HepG2 (cell line): ENCODE measurements at regions not wholly inside any gene's neighbourhood (a gene's known extent, or its start where the extent isn't known, plus 50 kb on each side); places are given as distances from the start of the nearest gene placed in this dataset.

Source experiments
- ATAC-seq: fragments of 200-7000 bp; cut with Tn5 transposase; 3 replicates; pipeline ENCODE4 v1.9.1; 2020; ENCODE audit warnings: mild to moderate bottlenecking, moderate library complexity
- BruUV-seq: library from RNA; stranded (reverse); fragments of 400-500 nt; replicated peaks from 2 replicates; lab custom pipeline; 2021; lab: Mats Ljungman, UMichigan
- CTCF ChIA-PET: fragments of 300-600 bp; formaldehyde crosslinking; extraction: SDS; loops from one replicate; lab custom pipeline; 2021; ENCODE audit warnings: low total read pairs, inconsistent platforms, low intra/inter-chr PET ratio; lab: Yijun Ruan, JAX
- POLR2A ChIA-PET: fragments of 350-600 bp; sonication (Branson Sonifier 250); formaldehyde crosslinking; loops from one replicate; lab custom pipeline; 2020; ENCODE audit warnings: antibody characterized with exemption, inconsistent platforms; lab: Yijun Ruan, JAX
- DNase-seq: peaks from one replicate; pipeline ENCODE4 v3.0.0-alpha.2; 2015; ENCODE audit warnings: low spot score
- FAIRE-seq: peaks from 3 replicates; lab custom pipeline; 2011; peaks lifted over from hg19 to GRCh38; lab: Jason Lieb, UNC
- H2AFZ ChIP-seq: one replicate; pipeline ENCODE4 v1.6.1; 2011; ENCODE audit warnings: low read length, inconsistent platforms
- H3K27ac ChIP-seq: fragments of 300-600 bp; 3 replicates; pipeline ENCODE4 v1.8.0; 2011; ENCODE audit warnings: mixed run types, mild to moderate bottlenecking, mixed read lengths, low read length, inconsistent platforms; ENCODE audit not compliant: insufficient read depth; ENCODE audit errors: extremely low read length
- H3K27me3 ChIP-seq, 2 experiments: fragments of 200-600 bp in 1 of 2; 2 replicates in 1 of 2; 3 replicates in 1 of 2; pipeline versions ENCODE4 v1.6.0 to v1.8.0; 2011; ENCODE audit warnings: low read length in 2 of 2, mild to moderate bottlenecking in 2 of 2, moderate library complexity in 2 of 2, inconsistent platforms in 1 of 2; ENCODE audit not compliant: insufficient read depth in 2 of 2, control insufficient read depth in 1 of 2
- H3K36me3 ChIP-seq, 2 experiments: fragments of 200-600 bp in 1 of 2; replicated peaks in 1 of 2; 2 replicates in 1 of 2; 3 replicates in 1 of 2; pipeline versions ENCODE4 v1.5.1 to v1.8.0; 2011; ENCODE audit warnings: low read length in 2 of 2, inconsistent platforms in 1 of 2; ENCODE audit not compliant: insufficient read depth in 2 of 2, control insufficient read depth in 1 of 2
- H3K4me1 ChIP-seq: 2 replicates; pipeline ENCODE4 v1.5.1; 2012; ENCODE audit warnings: low read length, inconsistent platforms; ENCODE audit not compliant: insufficient read depth
- H3K4me2 ChIP-seq: 2 replicates; pipeline ENCODE4 v1.6.0; 2011; ENCODE audit warnings: low read depth, low read length, inconsistent platforms
- H3K4me3 ChIP-seq, 3 experiments: fragments of 200-600 bp in 1 of 3; sonication (generic), shearing (Covaris generic) in 1 of 3; replicated peaks in 1 of 3; 2 replicates each; pipeline ENCODE4 v1.5.1; 2011 to 2016; ENCODE audit warnings: low read length in 3 of 3, inconsistent platforms in 2 of 3, low read depth in 2 of 3, mild to moderate bottlenecking in 2 of 3, control low read depth in 1 of 3, mixed read lengths in 1 of 3; ENCODE audit not compliant: insufficient read depth in 1 of 3
- H3K79me2 ChIP-seq: one replicate; pipeline ENCODE4 v1.6.1; 2011; ENCODE audit warnings: low read length, inconsistent platforms; ENCODE audit not compliant: insufficient read depth
- H3K9ac ChIP-seq: 2 replicates; pipeline ENCODE4 v1.6.0; 2011; ENCODE audit warnings: mild to moderate bottlenecking, low read depth, low read length, inconsistent platforms; ENCODE audit not compliant: insufficient read depth
- H3K9me3 ChIP-seq: 2 replicates; pipeline ENCODE4 v1.5.1; 2012; ENCODE audit warnings: mild to moderate bottlenecking, low read length
- H4K20me1 ChIP-seq: 2 replicates; pipeline ENCODE4 v1.6.0; 2011; ENCODE audit warnings: inconsistent platforms, mild to moderate bottlenecking, low read length, moderate library complexity; ENCODE audit not compliant: insufficient read depth
- AGO2 ChIP-seq: fragments of 200-400 bp; formaldehyde crosslinking; optimal IDR thresholded peaks from 2 replicates; pipeline ENCODE3; 2017; ENCODE audit warnings: mild to moderate bottlenecking, low read depth, low read length, moderate library complexity
- FOSL1 ChIP-seq: sonication (generic); formaldehyde crosslinking; IDR thresholded peaks from 2 replicates; pipeline ENCODE4 v1.9.0; 2021; ENCODE audit warnings: missing genetic modification reagents, borderline replicate concordance
- POLR2G ChIP-seq: fragments of 200-400 bp; formaldehyde crosslinking; IDR thresholded peaks from 2 replicates; pipeline ENCODE4 v1.6.1; 2018; ENCODE audit warnings: mild to moderate bottlenecking, low read depth, low read length, moderate library complexity
- PRMT3 ChIP-seq: sonication (generic); formaldehyde crosslinking; IDR thresholded peaks from 2 replicates; pipeline ENCODE4 v1.8.1; 2022; ENCODE audit warnings: low read depth, mild to moderate bottlenecking, moderate library complexity, missing genetic modification reagents, borderline replicate concordance
- RFXANK ChIP-seq: IDR thresholded peaks from 2 replicates; pipeline ENCODE4 v1.6.1; 2016
- SIX4 ChIP-seq: sonication (generic); formaldehyde crosslinking; IDR thresholded peaks from 2 replicates; pipeline ENCODE4 v1.4.0; 2020; ENCODE audit warnings: missing genetic modification reagents
- ZBTB7A ChIP-seq: sonication (generic); formaldehyde crosslinking; IDR thresholded peaks from 2 replicates; pipeline ENCODE4 v1.8.0; 2022; ENCODE audit warnings: mild to moderate bottlenecking, missing genetic modification reagents
- ZEB1 ChIP-seq: IDR thresholded peaks from 2 replicates; pipeline ENCODE4 v1.6.1; 2012; ENCODE audit warnings: mild to moderate bottlenecking, low read depth, inconsistent platforms; ENCODE audit not compliant: insufficient replicate concordance
- ZNF224 ChIP-seq: sonication (generic); formaldehyde crosslinking; IDR thresholded peaks from 2 replicates; pipeline ENCODE4 v1.5.0; 2020; ENCODE audit warnings: mild to moderate bottlenecking, missing genetic modification reagents
- ZNF33A ChIP-seq: sonication (generic); formaldehyde crosslinking; IDR thresholded peaks from 2 replicates; pipeline ENCODE4 v1.5.1; 2020; ENCODE audit warnings: missing genetic modification reagents, mild to moderate bottlenecking, moderate library complexity, borderline replicate concordance
- ZNF383 ChIP-seq: sonication (generic); formaldehyde crosslinking; IDR thresholded peaks from 2 replicates; pipeline ENCODE4 v1.4.0; 2020; ENCODE audit warnings: missing genetic modification reagents, mild to moderate bottlenecking, borderline replicate concordance
- ZNF549 ChIP-seq: sonication (generic); formaldehyde crosslinking; IDR thresholded peaks from 2 replicates; pipeline ENCODE4 v1.5.0; 2020; ENCODE audit warnings: missing genetic modification reagents
- ZNF569 ChIP-seq: sonication (generic); formaldehyde crosslinking; IDR thresholded peaks from 2 replicates; pipeline ENCODE4 v1.5.0; 2020; ENCODE audit warnings: mild to moderate bottlenecking, missing genetic modification reagents, moderate library complexity, borderline replicate concordance
- WGBS: methylation state at CpG from one replicate; pipeline ENCODE4 v1.1.6; 2017; ENCODE audit warnings: low lambda C conversion rate; 5-methylcytosine and 5-hydroxymethylcytosine counted together
- in situ Hi-C: cut with HindIII; loops from 2 replicates; pipeline ENCODE4 v1.10.0; 2017; ENCODE audit warnings: low pct_unique_long_range_greater_than_20kb; ENCODE audit not compliant: extremely low pct_ligation_motif_present
- intact Hi-C: fragments of 100-400 bp; cut with micrococcal nuclease; formaldehyde crosslinking; loops from one replicate; pipeline ENCODE4 v1.10.0; 2022; ENCODE audit not compliant: unreplicated experiment
- TF ChIP-seq, protein P1 (sequence below): IDR thresholded peaks from 2 replicates; pipeline ENCODE4 v1.6.1; 2016; ENCODE audit warnings: missing genetic modification reagents, missing compliant biosample characterization

DNA sequence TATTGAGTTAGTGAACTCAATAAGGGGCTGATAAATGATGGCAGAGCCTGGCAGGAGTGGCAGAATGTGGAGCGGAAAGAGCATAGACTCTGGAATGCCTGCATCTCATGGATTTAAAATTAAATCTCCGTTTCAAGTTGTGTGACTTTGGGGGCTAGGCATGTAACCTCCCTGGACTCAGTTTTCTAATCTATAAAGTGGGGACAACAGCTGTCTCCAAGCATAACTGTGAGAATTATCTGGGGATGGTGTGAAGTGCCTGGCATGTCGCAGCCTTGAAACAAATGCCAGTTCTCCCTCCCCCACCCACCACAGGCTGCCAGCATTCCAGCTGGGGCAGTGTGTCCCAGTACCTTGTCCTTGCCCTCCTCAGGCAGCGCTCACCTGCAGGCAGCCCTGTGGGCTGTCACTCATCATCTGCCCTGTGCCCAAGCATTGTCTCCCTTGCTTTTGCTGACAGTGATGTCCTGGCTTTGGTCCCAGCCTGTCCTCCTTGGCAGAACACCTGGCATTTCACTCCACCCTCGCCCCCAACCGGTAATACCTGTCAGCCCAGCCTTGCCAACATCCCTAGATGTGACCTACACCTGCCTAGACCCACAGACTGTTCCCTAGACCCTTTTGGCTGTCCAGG, 129.6 kb downstream of the MRM1 start:
- Histone ChIP-seq H3K9ac (no peak overlapping the region), H3K27me3 (peaks cover 9 to 62% of the 10 kb centered on the region in 2 experiments), H2AFZ (no peak overlapping the region), H4K20me1 (0 out of 2 replicates have a peak, but pooled peaks cover under 1% of the 10 kb centered on the region), H3K9me3 (no peaks in the 10 kb centered on the region), H3K4me2 (no peak overlapping the region), H3K36me3 (no peaks in the 10 kb centered on the region), H3K4me1 (no peaks in the 10 kb centered on the region), H3K4me3 (no peak overlapping the region), H3K79me2 (no peaks in the 10 kb centered on the region), H3K27ac (no peak overlapping the region)
- intact Hi-C loops (no loop called here), in situ Hi-C loops (no loop called here)
- ChIA-PET POLR2A (no interaction called here), CTCF (no interaction called here)
- ATAC-seq (no peak), FAIRE-seq (no peak), DNase-seq (no peak)
- 19% methylated on average over 6 of the region's 6 CpGs for WGBS
- TF ChIP-seq ZNF569 (CRISPR knock-in tag): no peak
- no peak for TF ChIP-seq ZNF383
- TF ChIP-seq RFXANK (CRISPR knock-in tag): no peak
- no peak for TF ChIP-seq ZEB1
- TF ChIP-seq POLR2G: no peak
- TF ChIP-seq, protein P1, sequence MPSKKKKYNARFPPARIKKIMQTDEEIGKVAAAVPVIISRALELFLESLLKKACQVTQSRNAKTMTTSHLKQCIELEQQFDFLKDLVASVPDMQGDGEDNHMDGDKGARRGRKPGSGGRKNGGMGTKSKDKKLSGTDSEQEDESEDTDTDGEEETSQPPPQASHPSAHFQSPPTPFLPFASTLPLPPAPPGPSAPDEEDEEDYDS (CRISPR knock-in tag): no peak
- TF ChIP-seq ZNF549: no peak
- no peak for TF ChIP-seq FOSL1
- TF ChIP-seq ZNF33A (CRISPR knock-in tag): no peak
- no peak for TF ChIP-seq ZBTB7A (CRISPR knock-in tag)
- no peak for TF ChIP-seq PRMT3 (CRISPR knock-in tag)
- TF ChIP-seq SIX4 (CRISPR knock-in tag): no peak
- TF ChIP-seq AGO2: no peak
- TF ChIP-seq ZNF224 (CRISPR knock-in tag): no peak
- no TSS peak for BruUV-seq
